Colonic mucosa (tissue), 4 donors: ENCODE measurements at regions not wholly inside any gene's neighbourhood (a gene's known extent, or its start where the extent isn't known, plus 50 kb on each side); places are given as distances from the start of the nearest gene placed in this dataset.

Experiments used
- DNase-seq: peaks from one replicate; pipeline ENCODE4 v3.0.0-alpha.2; 2020
- H3K27ac ChIP-seq: fragments of 200-600 bp; one replicate; pipeline ENCODE4 v1.8.0; 2021
- H3K27me3 ChIP-seq: fragments of 200-600 bp; one replicate; pipeline ENCODE4 v1.8.0; 2021
- H3K36me3 ChIP-seq: fragments of 200-600 bp; one replicate; pipeline ENCODE4 v1.8.0; 2021
- H3K4me1 ChIP-seq: fragments of 200-600 bp; one replicate; pipeline ENCODE4 v1.8.0; 2021; ENCODE audit warnings: mild to moderate bottlenecking
- H3K4me3 ChIP-seq: fragments of 200-600 bp; one replicate; pipeline ENCODE4 v1.8.0; 2021
- H3K9ac ChIP-seq, 2 donors: one replicate each; pipeline ENCODE4 v1.7.0; 2013; ENCODE audit warnings: control low read depth in 2 of 2, low read depth in 2 of 2, low read length in 2 of 2
- H3K9me3 ChIP-seq: fragments of 200-600 bp; one replicate; pipeline ENCODE4 v1.8.0; 2021
- CTCF ChIP-seq: fragments of 200-600 bp; IDR thresholded peaks from one replicate; pipeline ENCODE4 v1.8.0; 2022; ENCODE audit warnings: antibody characterized with exemption, mild to moderate bottlenecking
- intact Hi-C: fragments of 100-400 bp; cut with DNase I; formaldehyde crosslinking; loops from one replicate; pipeline ENCODE4 v1.14.1; 2022
- donor health status: healthy.
- donor health status: DM: no; HTN: no; CAD: no.
- donor health status: DM: no; HTN: no; CAD: no.

GRCh38 chr17:71398025-71398424 is 722.8 kb upstream of the SOX9 start:
- H3K9me3 ChIP-seq: no peaks in the 10 kb centered on the region
- DNase-seq: no peak
- H3K4me3 ChIP-seq: no peak overlapping the region
- H3K27me3 ChIP-seq: no peaks in the 10 kb centered on the region
- H3K9ac ChIP-seq: no peak overlapping the region
- no peaks in the 10 kb centered on the region for H3K4me1 ChIP-seq
- no peak overlapping the region for H3K27ac ChIP-seq
- intact Hi-C loops: no loop called here
- TF ChIP-seq CTCF: no peak
- H3K36me3 ChIP-seq: no peaks in the 10 kb centered on the region

GRCh38 chr17:71398800-71399219 is 722.0 kb upstream of the SOX9 start:
- H3K4me1 ChIP-seq: no peaks in the 10 kb centered on the region
- intact Hi-C loops: no loop called here
- DNase-seq: no peak
- H3K4me3 ChIP-seq: no peak overlapping the region
- H3K36me3 ChIP-seq: no peaks in the 10 kb centered on the region
- no peak for TF ChIP-seq CTCF
- no peak overlapping the region for H3K27ac ChIP-seq
- H3K9me3 ChIP-seq: no peaks in the 10 kb centered on the region
- H3K9ac ChIP-seq: no peak overlapping the region
- H3K27me3 ChIP-seq: no peaks in the 10 kb centered on the region

- DNase-seq: no peak
- no peak overlapping the region for H3K9ac ChIP-seq
- no peaks in the 10 kb centered on the region for H3K9me3 ChIP-seq
- intact Hi-C loops: no loop called here
- H3K36me3 ChIP-seq: no peaks in the 10 kb centered on the region
- no peak overlapping the region for H3K27ac ChIP-seq
- no peak for TF ChIP-seq CTCF
- H3K4me3 ChIP-seq: no peak overlapping the region
- no peaks in the 10 kb centered on the region for H3K27me3 ChIP-seq
- H3K4me1 ChIP-seq: no peaks in the 10 kb centered on the region
These were observed 721.6 kb upstream of the SOX9 start for GRCh38 chr17:71399221-71399620.

GRCh38 chr17:71399649-71400048 is 721.2 kb upstream of the SOX9 start:
- Histone ChIP-seq H3K36me3 (no peaks in the 10 kb centered on the region), H3K4me3 (no peak overlapping the region), H3K4me1 (no peaks in the 10 kb centered on the region), H3K27ac (no peak overlapping the region), H3K9ac (no peak overlapping the region), H3K9me3 (no peaks in the 10 kb centered on the region), H3K27me3 (no peaks in the 10 kb centered on the region)
- TF ChIP-seq CTCF: no peak
- intact Hi-C loops: no loop called here
- DNase-seq: no peak

- no peak overlapping the region for H3K4me3 ChIP-seq
- H3K9me3 ChIP-seq: no peaks in the 10 kb centered on the region
- no peaks in the 10 kb centered on the region for H3K4me1 ChIP-seq
- DNase-seq: no peak
- intact Hi-C loops: no loop called here
- no peak overlapping the region for H3K9ac ChIP-seq
- H3K27ac ChIP-seq: no peak overlapping the region
- no peak for TF ChIP-seq CTCF
- no peaks in the 10 kb centered on the region for H3K36me3 ChIP-seq
- no peaks in the 10 kb centered on the region for H3K27me3 ChIP-seq
These were observed 718.8 kb upstream of the SOX9 start for GRCh38 chr17:71402007-71402406.

GRCh38 chr17:71402661-71403141 is 718.1 kb upstream of the SOX9 start:
- no peak overlapping the region for H3K9ac ChIP-seq
- no peak overlapping the region for H3K4me3 ChIP-seq
- intact Hi-C loops: no loop called here
- no peaks in the 10 kb centered on the region for H3K27me3 ChIP-seq
- no peaks in the 10 kb centered on the region for H3K4me1 ChIP-seq
- DNase-seq: no peak
- H3K27ac ChIP-seq: no peak overlapping the region
- no peaks in the 10 kb centered on the region for H3K9me3 ChIP-seq
- H3K36me3 ChIP-seq: no peaks in the 10 kb centered on the region
- TF ChIP-seq CTCF: no peak
